H1 (cell line): ENCODE measurements at regions not wholly inside any gene's neighbourhood (a gene's known extent, or its start where the extent isn't known, plus 50 kb on each side); places are given as distances from the start of the nearest gene placed in this dataset.

Source experiments
- CTCF ChIA-PET: fragments of 300-600 bp; sonication (Branson Sonifier 250); formaldehyde crosslinking; loops from one replicate; lab custom pipeline; 2021; ENCODE audit not compliant: partially characterized antibody; lab: Charles Lee
- POLR2A ChIA-PET: fragments of 300-600 bp; sonication (Branson Sonifier 250); formaldehyde crosslinking; loops from one replicate; lab custom pipeline; 2021; ENCODE audit warnings: inconsistent platforms; ENCODE audit not compliant: partially characterized antibody; lab: Charles Lee
- DNase-seq, 2 experiments: peaks; one replicate each; pipeline versions ENCODE4 v3.0.0 to v3.0.0-alpha.2; 2010 to 2022; ENCODE audit warnings: low spot score in 2 of 2, low read depth in 1 of 2, mixed read lengths in 1 of 2
- FAIRE-seq: peaks from 2 replicates; lab custom pipeline; 2011; peaks lifted over from hg19 to GRCh38; lab: Jason Lieb, UNC
- H2AFZ ChIP-seq: 2 replicates; pipeline ENCODE4 v1.8.1; 2012; ENCODE audit warnings: low read length, inconsistent platforms
- H2AK5ac ChIP-seq: 2 replicates; pipeline ENCODE4 v1.6.1; 2013; ENCODE audit warnings: low read depth, low read length
- H2BK120ac ChIP-seq: replicated peaks from 2 replicates; pipeline ENCODE3; 2013; ENCODE audit warnings: low read depth, low read length, inconsistent platforms
- H2BK12ac ChIP-seq: 2 replicates; pipeline ENCODE4 v1.6.1; 2013; ENCODE audit warnings: low read depth, low read length
- H2BK15ac ChIP-seq: 2 replicates; pipeline ENCODE4 v1.6.1; 2013; ENCODE audit warnings: low read length
- H2BK20ac ChIP-seq: 2 replicates; pipeline ENCODE4 v1.6.1; 2013; ENCODE audit warnings: low read length
- H2BK5ac ChIP-seq: 2 replicates; pipeline ENCODE4 v1.6.1; 2013; ENCODE audit warnings: low read depth, low read length
- H3K14ac ChIP-seq: 2 replicates; pipeline ENCODE4 v1.6.1; 2013; ENCODE audit warnings: inconsistent platforms; ENCODE audit not compliant: insufficient read length
- H3K18ac ChIP-seq: 2 replicates; pipeline ENCODE4 v1.6.1; 2013; ENCODE audit warnings: low read length; ENCODE audit errors: extremely low read depth
- H3K23ac ChIP-seq: 2 replicates; pipeline ENCODE4 v1.6.1; 2013; ENCODE audit warnings: inconsistent platforms; ENCODE audit not compliant: insufficient read length
- H3K23me2 ChIP-seq: 2 replicates; pipeline ENCODE4 v1.6.1; 2013; ENCODE audit warnings: low read depth, low read length
- H3K27ac ChIP-seq: 2 replicates; pipeline ENCODE4 v1.6.1; 2011; ENCODE audit warnings: low read depth, low read length, inconsistent platforms
- H3K27me3 ChIP-seq, 4 experiments: replicated peaks in 1 of 4; 1 replicate in 1 of 4; 2 replicates in 3 of 4; pipeline versions ENCODE4 v1.6.1 to v1.8.1; 2011 to 2013; ENCODE audit warnings: low read length in 3 of 4, mild to moderate bottlenecking in 3 of 4, inconsistent platforms in 2 of 4, mixed read lengths in 2 of 4, moderate library complexity in 1 of 4; ENCODE audit not compliant: control insufficient read depth in 3 of 4, insufficient read depth in 3 of 4; ENCODE audit errors: extremely low read depth in 1 of 4
- H3K36me3 ChIP-seq, 4 experiments: 2 replicates each; pipeline versions ENCODE4 v1.6.1 to v1.8.1; 2011 to 2013; ENCODE audit warnings: mild to moderate bottlenecking in 4 of 4, low read length in 3 of 4, moderate library complexity in 2 of 4, control low read depth in 1 of 4, inconsistent platforms in 1 of 4; ENCODE audit not compliant: insufficient read depth in 4 of 4, control insufficient read depth in 2 of 4
- H3K4ac ChIP-seq: replicated peaks from 2 replicates; pipeline ENCODE3; 2013; ENCODE audit warnings: low read length, low read depth, mixed read lengths, inconsistent platforms; ENCODE audit not compliant: insufficient read length
- H3K4me1 ChIP-seq, 4 experiments: replicated peaks in 1 of 4; 1 replicate in 1 of 4; 2 replicates in 3 of 4; pipeline versions ENCODE4 v1.6.1 to v1.8.1; 2011 to 2013; ENCODE audit warnings: low read length in 3 of 4, inconsistent platforms in 2 of 4, mixed read lengths in 1 of 4; ENCODE audit not compliant: insufficient read depth in 4 of 4, control insufficient read depth in 3 of 4
- H3K4me2 ChIP-seq, 2 experiments: 2 replicates each; pipeline versions ENCODE4 v1.6.1 to v1.8.1; 2011 to 2013; ENCODE audit warnings: low read depth in 2 of 2, low read length in 2 of 2, control low read depth in 1 of 2, inconsistent platforms in 1 of 2, mild to moderate bottlenecking in 1 of 2; ENCODE audit not compliant: insufficient read depth in 1 of 2
- H3K4me3 ChIP-seq, 4 experiments: fragments of 200-600, 300-600 bp in 1 of 4; sonication (generic), shearing (Covaris generic), sonication (Bioruptor Twin) in 1 of 4; 2 replicates each; pipeline versions ENCODE4 v1.5.1 to v1.8.1; 2011 to 2016; ENCODE audit warnings: low read length in 4 of 4, low read depth in 3 of 4, control low read depth in 2 of 4, inconsistent platforms in 2 of 4, mild to moderate bottlenecking in 2 of 4, mixed read lengths in 1 of 4, moderate library complexity in 1 of 4; ENCODE audit not compliant: insufficient read depth in 2 of 4; ENCODE audit errors: extremely low read depth in 1 of 4
- H3K56ac ChIP-seq: replicated peaks from 2 replicates; pipeline ENCODE3; 2013; ENCODE audit warnings: low read depth, mild to moderate bottlenecking, mixed read lengths, low read length, inconsistent platforms; ENCODE audit not compliant: insufficient read length
- H3K79me1 ChIP-seq: 2 replicates; pipeline ENCODE4 v1.6.1; 2013; ENCODE audit warnings: low read depth, low read length, control low read depth
- H3K79me2 ChIP-seq, 2 experiments: 2 replicates each; pipeline versions ENCODE4 v1.6.1 to v1.8.1; 2012 to 2013; ENCODE audit warnings: low read length in 2 of 2, mild to moderate bottlenecking in 2 of 2, inconsistent platforms in 1 of 2; ENCODE audit not compliant: insufficient read depth in 2 of 2, control insufficient read depth in 1 of 2
- H3K9ac ChIP-seq, 4 experiments: replicated peaks in 1 of 4; 1 replicate in 1 of 4; 2 replicates in 3 of 4; pipeline versions ENCODE4 v1.6.1 to v1.8.1; 2011 to 2013; ENCODE audit warnings: low read depth in 3 of 4, low read length in 3 of 4, control low read depth in 2 of 4, mild to moderate bottlenecking in 2 of 4, moderate library complexity in 2 of 4, inconsistent platforms in 1 of 4; ENCODE audit errors: extremely low read depth in 1 of 4
- H3K9me3 ChIP-seq, 2 experiments: 2 replicates each; pipeline versions ENCODE4 v1.6.1 to v1.8.1; 2012 to 2013; ENCODE audit warnings: mild to moderate bottlenecking in 2 of 2, moderate library complexity in 2 of 2, control low read depth in 1 of 2, inconsistent platforms in 1 of 2, low read depth in 1 of 2, low read length in 1 of 2, mixed read lengths in 1 of 2; ENCODE audit not compliant: insufficient read depth in 2 of 2
- H4K20me1 ChIP-seq, 2 experiments: replicated peaks in 1 of 2; 2 replicates each; pipeline versions ENCODE3 to v1.8.1; 2011 to 2013; ENCODE audit warnings: inconsistent platforms in 2 of 2, low read length in 2 of 2, mild to moderate bottlenecking in 1 of 2; ENCODE audit not compliant: insufficient read depth in 2 of 2, control insufficient read depth in 1 of 2
- H4K5ac ChIP-seq: 2 replicates; pipeline ENCODE4 v1.6.1; 2013; ENCODE audit warnings: low read length, low read depth, mixed read lengths, inconsistent platforms; ENCODE audit not compliant: insufficient read length
- H4K8ac ChIP-seq: 2 replicates; pipeline ENCODE4 v1.8.0; 2013; ENCODE audit warnings: mild to moderate bottlenecking, moderate library complexity, low read length, inconsistent platforms; ENCODE audit not compliant: insufficient read depth; ENCODE audit errors: extremely low read depth
- H4K91ac ChIP-seq: replicated peaks from 2 replicates; pipeline ENCODE3; 2013; ENCODE audit warnings: low read length, mixed read lengths, inconsistent platforms; ENCODE audit not compliant: insufficient read length
- BACH1 ChIP-seq: IDR thresholded peaks from 2 replicates; pipeline ENCODE4 v1.6.1; 2012; ENCODE audit warnings: low read length, improper control_type of control experiment
- CBX5 ChIP-seq: fragments of 300-800, 300-1000 bp; sonication (generic); IDR thresholded peaks from 2 replicates; pipeline ENCODE4 v1.7.1; 2016; ENCODE audit warnings: antibody characterized with exemption, low read length, low read depth
- EGR1 ChIP-seq: IDR thresholded peaks from 2 replicates; pipeline ENCODE4 v1.6.1; 2011; ENCODE audit warnings: low read depth, low read length, borderline replicate concordance
- EP300 ChIP-seq, 2 experiments: IDR thresholded peaks; 1 replicate in 1 of 2; 2 replicates in 1 of 2; pipeline ENCODE4 v1.6.1; 2011 to 2012; ENCODE audit warnings: low read depth in 2 of 2, low read length in 2 of 2, mild to moderate bottlenecking in 2 of 2, borderline replicate concordance in 1 of 2, inconsistent platforms in 1 of 2, moderate library complexity in 1 of 2
- HDAC2 ChIP-seq, 2 experiments: fragments of 300-600 bp in 1 of 2; sonication (generic) in 1 of 2; IDR thresholded peaks; 2 replicates each; pipeline ENCODE4 v1.6.1; 2011 to 2012; ENCODE audit warnings: low read depth in 2 of 2, low read length in 2 of 2, mild to moderate bottlenecking in 2 of 2, moderate library complexity in 2 of 2, borderline replicate concordance in 1 of 2, inconsistent platforms in 1 of 2
- KDM1A ChIP-seq: fragments of 200-600, 300-600 bp; sonication (generic); IDR thresholded peaks from 2 replicates; pipeline ENCODE4 v1.7.1; 2016; ENCODE audit warnings: mild to moderate bottlenecking, low read length, borderline replicate concordance
- POLR2A ChIP-seq, 2 experiments: IDR thresholded peaks; 1 replicate in 1 of 2; 2 replicates in 1 of 2; pipeline ENCODE4 v1.6.1; 2011; ENCODE audit warnings: low read depth in 2 of 2, low read length in 2 of 2, mild to moderate bottlenecking in 2 of 2; ENCODE audit errors: control extremely low read depth in 1 of 2
- POU5F1 ChIP-seq: IDR thresholded peaks from 2 replicates; pipeline ENCODE4 v1.6.1; 2011; ENCODE audit warnings: low read depth, mild to moderate bottlenecking, low read length, moderate library complexity
- RNF2 ChIP-seq: fragments of 200-900, 300-1000 bp; sonication (generic); IDR thresholded peaks from 2 replicates; pipeline ENCODE4 v1.7.1; 2016; ENCODE audit warnings: borderline replicate concordance, low read depth, mild to moderate bottlenecking, antibody characterized with exemption, low read length; ENCODE audit not compliant: poor library complexity, severe bottlenecking; ENCODE audit errors: missing control alignments
- SIN3A ChIP-seq, 2 experiments: IDR thresholded peaks in 1 of 2; conservative IDR thresholded peaks in 1 of 2; 2 replicates each; pipeline ENCODE4 v1.6.1; 2011 to 2012; ENCODE audit warnings: low read length in 2 of 2, improper control_type of control experiment in 1 of 2, low read depth in 1 of 2, mild to moderate bottlenecking in 1 of 2
- SIX5 ChIP-seq: IDR thresholded peaks from 2 replicates; pipeline ENCODE4 v1.6.1; 2011; ENCODE audit warnings: mild to moderate bottlenecking, low read depth, low read length
- SP1 ChIP-seq: IDR thresholded peaks from 2 replicates; pipeline ENCODE4 v1.6.1; 2011; ENCODE audit warnings: low read depth, low read length
- SP2 ChIP-seq: IDR thresholded peaks from 2 replicates; pipeline ENCODE4 v1.6.1; 2012; ENCODE audit warnings: mild to moderate bottlenecking, low read length, inconsistent platforms
- SRF ChIP-seq: IDR thresholded peaks from 2 replicates; pipeline ENCODE4 v1.6.1; 2011; ENCODE audit warnings: mild to moderate bottlenecking, low read depth, low read length, moderate library complexity
- TAF7 ChIP-seq: optimal IDR thresholded peaks from 2 replicates; pipeline ENCODE3; 2011; ENCODE audit warnings: low read depth, mild to moderate bottlenecking, inconsistent platforms, low read length, moderate library complexity, borderline replicate concordance
- WGBS, 2 experiments: shearing (Covaris generic) in 1 of 2; methylation state at CpG; one replicate each; pipeline versions ENCODE4 v1.1.6 to v1.1.7; 2013 to 2015; ENCODE audit warnings: low lambda C conversion rate in 2 of 2, mixed read lengths in 2 of 2, inconsistent platforms in 1 of 2, low coverage in 1 of 2, missing lambda C conversion rate in 1 of 2; ENCODE audit not compliant: insufficient replicate concordance in 2 of 2, insufficient coverage in 1 of 2, insufficient read length in 1 of 2; ENCODE audit errors: extremely low coverage in 1 of 2, missing lambda C conversion rate in 1 of 2; 5-methylcytosine and 5-hydroxymethylcytosine counted together

GRCh38 chr2:37827455-37827854 is 97.6 kb upstream of the RMDN2 start:
- no peak overlapping the region for H2BK15ac ChIP-seq
- H3K4me3 ChIP-seq, result no peak overlapping the region
- H4K20me1 ChIP-seq, result no peaks in the 10 kb centered on the region
- H3K18ac ChIP-seq, result no peak overlapping the region
- no peak overlapping the region for H3K9ac ChIP-seq
- no peak overlapping the region for H3K23ac ChIP-seq
- H3K4me1 ChIP-seq, result no peaks in the 10 kb centered on the region
- FAIRE-seq (no peak), DNase-seq (no peak)
- H2AK5ac ChIP-seq, result no peak overlapping the region
- CTCF ChIA-PET, result interaction anchor here (0.9 to 3.0 kb wide), 4 partner anchors 19 to 415 kb away, joined by 3 to 12 read pairs (median 3); no protein-coding TSS in a partner anchor
- no peak overlapping the region for H2BK120ac ChIP-seq
- H3K27me3 ChIP-seq, result no peaks in the 10 kb centered on the region
- no peak overlapping the region for H3K56ac ChIP-seq
- H3K79me2 ChIP-seq, result no peaks in the 10 kb centered on the region
- no peak overlapping the region for H3K27ac ChIP-seq
- H3K9me3 ChIP-seq, result no peaks in the 10 kb centered on the region
- H3K4me2 ChIP-seq, result no peak overlapping the region
- peak overlapping the region; percentile 4; the same call in 1 of the 2 replicates for H2AFZ ChIP-seq
- H3K36me3 ChIP-seq, result no peaks in the 10 kb centered on the region
- H3K14ac ChIP-seq, result no peak overlapping the region
- POLR2A ChIA-PET, result no interaction called here
- no peak overlapping the region for H4K8ac ChIP-seq
- H3K79me1 ChIP-seq, result no peaks in the 10 kb centered on the region
- H4K5ac ChIP-seq, result no peak overlapping the region
- 90% methylated on average over 7 of the region's 7 CpGs; no CpG with 5 or more reads in 1 of the 2 experiments for WGBS, 2 experiments
- H4K91ac ChIP-seq, result no peak overlapping the region
- no peaks in the 10 kb centered on the region for H3K23me2 ChIP-seq
- H2BK5ac ChIP-seq, result no peak overlapping the region
- H3K4ac ChIP-seq, result no peak overlapping the region
- H2BK12ac ChIP-seq, result no peak overlapping the region
- H2BK20ac ChIP-seq, result no peak overlapping the region
- TF ChIP-seq BACH1 (no peak), RNF2 (no peak), TAF7 (no peak), POLR2A (IDR thresholded peaks at IDR 0.05; ENCODE audit: control extremely low read depth in 1 of 2, low read depth in 2 of 2, low read length in 2 of 2) (no peak), KDM1A (no peak), EGR1 (no peak), SP1 (no peak), SP2 (no peak), HDAC2 (IDR thresholded peaks at IDR 0.05; ENCODE audit: borderline replicate concordance in 1 of 2, low read depth in 2 of 2, low read length in 2 of 2) (no peak), SIN3A (conservative IDR thresholded peaks at IDR 0.05 in 1 of 2, IDR thresholded peaks at IDR 0.05 in 1 of 2; ENCODE audit: low read depth in 1 of 2, low read length in 2 of 2) (no peak), CBX5 (no peak), POU5F1 (no peak), SIX5 (no peak), SRF (no peak), EP300 (IDR thresholded peaks at IDR 0.05; ENCODE audit: borderline replicate concordance in 1 of 2, low read depth in 2 of 2, low read length in 2 of 2) (no peak)
